LoVo (cell line): ENCODE measurements at regions not wholly inside any gene's neighbourhood (a gene's known extent, or its start where the extent isn't known, plus 50 kb on each side); places are given as distances from the start of the nearest gene placed in this dataset.

Experiments
- DNase-seq: peaks from one replicate; pipeline ENCODE4 v3.0.0-alpha.2; 2016; ENCODE audit warnings: low spot score

DNA sequence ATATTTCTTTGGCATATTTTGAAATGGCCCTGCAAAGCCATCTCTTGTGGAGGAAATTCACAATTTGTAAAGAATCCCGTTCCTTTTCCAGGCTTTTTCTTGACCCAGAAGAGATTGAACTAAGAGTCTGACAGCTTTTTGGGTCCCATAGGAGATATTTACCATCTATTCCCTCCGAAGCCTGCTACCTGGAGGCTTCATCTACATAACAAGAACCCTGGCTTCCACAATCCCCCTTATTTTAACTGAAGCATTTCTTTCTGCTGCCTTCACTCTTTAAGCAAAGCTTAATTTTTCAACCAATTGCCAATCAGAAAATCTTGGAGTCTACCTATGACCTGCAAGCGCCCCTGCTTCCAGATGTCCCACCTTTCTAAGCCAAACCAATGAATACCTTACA, 248.1 kb upstream of the GADL1 start:
- DNase-seq: no peak

DNA sequence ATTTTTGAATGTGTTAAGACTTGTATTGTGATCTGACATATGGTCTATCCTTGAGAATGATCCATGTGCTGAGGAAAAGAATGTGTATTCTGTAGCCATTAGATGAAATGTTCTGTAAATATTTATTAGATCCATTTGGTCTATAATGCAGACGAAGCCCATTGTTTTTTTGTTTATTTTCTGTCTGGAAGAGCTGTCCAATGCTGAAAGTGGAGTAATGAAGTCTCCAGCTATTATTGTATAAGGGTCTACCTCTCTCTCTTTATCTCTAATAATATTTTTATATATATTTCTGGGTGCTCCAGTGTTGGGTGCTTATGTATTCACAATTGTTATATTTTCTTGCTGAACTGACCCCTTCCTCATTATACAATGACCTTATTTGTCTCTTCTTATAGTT, 250.6 kb upstream of the GADL1 start:
- DNase-seq: no peak

DNA sequence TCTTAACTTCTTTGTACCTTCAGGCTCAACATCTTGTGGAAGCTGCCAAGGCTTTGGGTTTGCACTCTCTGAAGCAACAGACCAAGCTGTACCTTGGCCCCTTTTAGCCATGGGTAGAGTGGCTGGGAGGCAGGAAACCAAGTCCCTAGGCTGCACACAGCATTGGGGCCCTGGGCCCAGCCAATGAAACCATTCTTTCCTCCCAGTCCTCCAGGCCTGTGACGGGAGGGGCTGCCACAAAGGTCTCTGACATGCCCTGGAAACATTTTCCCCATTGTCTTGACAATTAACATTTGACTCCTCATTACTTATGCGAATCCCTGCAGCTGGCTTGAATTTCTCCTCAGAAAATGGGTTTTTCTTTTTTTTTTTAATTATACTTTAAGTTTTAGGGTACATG, 253.1 kb upstream of the GADL1 start:
- no peak for DNase-seq

DNA sequence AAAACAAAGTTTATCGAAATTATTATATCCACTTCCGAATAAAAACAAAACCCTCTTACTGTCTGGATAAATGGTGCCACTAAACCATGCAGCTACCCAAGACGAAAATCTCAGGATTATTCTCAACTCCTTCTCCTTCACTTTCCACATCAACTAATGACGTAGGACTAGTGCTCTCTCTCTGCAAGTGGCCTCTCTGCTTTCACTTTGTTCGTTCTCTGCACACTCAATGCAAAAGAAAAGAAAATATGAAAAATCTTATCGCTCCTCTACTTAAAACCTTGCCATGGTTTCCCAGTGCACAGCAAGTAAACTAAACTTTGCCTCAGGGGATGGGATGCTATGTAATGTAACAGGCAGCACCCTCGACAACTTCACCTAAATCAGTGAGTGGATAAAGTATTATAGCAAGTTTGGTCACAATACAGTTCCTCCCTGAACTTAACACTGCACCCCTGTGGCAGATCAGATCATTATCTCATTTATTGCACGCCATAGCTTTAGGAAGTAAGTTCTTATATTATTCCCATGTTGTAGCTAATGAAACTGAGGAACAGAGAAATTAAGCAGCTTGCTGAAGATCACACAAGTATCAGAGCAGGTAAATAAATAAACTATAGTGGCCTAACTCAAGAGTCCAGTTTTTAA, 262.7 kb upstream of the GADL1 start:
- no peak for DNase-seq

DNA sequence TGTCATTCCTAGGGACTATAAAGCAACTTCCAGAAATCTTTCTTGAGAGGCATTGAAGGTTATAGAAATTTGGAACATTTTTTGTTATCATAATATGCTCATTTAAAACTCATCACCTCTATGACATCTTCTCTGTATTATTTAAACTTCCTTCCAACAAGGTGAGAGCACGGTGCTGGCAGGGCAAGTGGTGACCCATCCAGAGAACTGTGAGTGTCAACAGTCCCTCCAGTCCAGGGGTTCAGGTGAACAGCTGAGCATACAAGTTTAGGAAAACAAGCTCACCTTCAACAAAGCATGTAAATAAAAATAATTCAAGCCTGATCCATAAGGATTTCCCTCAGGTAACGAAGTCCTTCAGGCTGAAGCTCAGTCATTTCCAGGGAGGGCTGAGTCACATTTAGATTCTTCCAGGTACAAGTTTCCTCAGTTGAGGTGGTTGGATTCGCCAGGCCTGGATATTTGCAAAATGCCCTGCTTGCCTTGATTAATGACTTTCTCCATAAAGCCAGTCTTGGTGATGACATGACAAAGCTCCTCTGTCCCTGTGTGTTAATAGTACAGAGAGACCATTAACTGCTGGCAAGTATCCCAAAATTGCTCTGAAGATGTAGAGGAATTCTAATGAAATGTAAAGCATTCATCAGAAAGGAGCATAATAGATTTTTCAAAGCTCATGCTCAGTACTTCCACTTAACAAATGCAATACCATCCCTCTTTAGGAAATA, 263.6 kb upstream of the GADL1 start:
- no peak for DNase-seq

DNA sequence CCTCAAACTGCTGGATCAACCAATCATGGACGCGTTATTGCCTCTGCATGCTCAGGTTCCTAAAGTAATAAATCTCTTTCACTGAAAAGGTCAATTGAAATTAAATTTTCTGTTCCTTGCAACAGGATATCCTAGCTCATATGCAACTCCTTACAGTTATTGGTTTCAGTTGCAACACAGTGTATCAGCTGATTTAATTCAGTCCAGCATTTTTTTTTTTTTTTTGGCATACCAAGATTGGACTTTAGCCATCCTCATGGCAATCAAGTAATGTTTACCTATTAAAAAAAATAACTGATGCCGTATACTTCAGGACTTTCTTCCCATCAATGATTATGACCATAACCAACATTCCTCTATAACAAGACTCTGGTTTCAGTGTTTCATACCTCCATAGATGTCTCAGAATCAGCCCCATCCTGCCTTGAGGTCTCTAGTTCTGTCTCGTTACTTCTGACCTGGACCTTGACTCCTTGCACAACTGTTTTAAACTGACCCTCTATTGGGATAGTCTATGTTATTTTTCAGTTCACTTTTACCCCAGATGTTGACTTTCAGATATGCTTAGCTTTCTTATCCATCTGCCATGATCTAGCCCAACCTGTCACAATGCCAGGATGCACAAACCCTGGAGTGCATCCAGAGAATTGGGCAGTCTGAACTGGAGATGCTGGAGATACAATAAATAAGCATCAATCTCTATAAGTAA, 265.0 kb upstream of the GADL1 start:
- no peak for DNase-seq

DNA sequence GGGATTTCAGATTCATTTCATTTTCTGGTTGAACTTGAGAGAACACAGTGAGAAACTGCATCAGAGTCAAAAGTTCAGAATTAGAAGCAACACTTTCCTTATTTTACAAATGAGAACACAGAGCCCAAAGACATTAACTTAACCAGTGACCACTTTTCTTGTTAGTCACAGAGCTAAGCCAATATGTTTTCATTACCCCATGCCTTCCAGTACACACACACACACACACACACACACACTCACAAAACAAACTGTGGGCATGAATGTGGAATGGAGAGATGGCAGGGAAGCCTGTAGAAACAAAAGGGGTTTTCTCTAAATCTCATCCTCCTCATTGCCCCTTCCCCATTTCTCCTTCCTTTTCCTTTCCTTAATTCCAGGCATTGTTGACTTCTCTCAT, 267.4 kb upstream of the GADL1 start:
- no peak for DNase-seq

DNA sequence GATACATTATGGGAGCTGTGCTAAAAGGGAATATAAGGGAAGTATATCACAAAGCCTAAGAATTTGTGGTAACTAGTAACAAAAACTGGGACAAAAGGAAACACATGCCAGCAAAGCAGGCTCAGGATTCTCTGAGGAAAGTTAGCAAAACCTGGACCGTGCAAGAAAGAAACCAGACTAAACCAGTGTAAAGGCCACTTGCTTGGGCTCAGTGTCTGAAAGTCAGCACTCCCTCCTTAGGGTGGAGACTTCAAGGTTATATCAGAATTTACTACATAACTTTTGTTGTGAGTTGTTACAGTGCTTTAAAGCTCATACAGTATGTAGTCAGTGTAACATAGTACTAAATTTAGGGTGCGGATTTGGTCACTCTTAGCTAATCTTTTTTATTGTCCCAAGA, 269.9 kb upstream of the GADL1 start:
- DNase-seq: no peak

DNA sequence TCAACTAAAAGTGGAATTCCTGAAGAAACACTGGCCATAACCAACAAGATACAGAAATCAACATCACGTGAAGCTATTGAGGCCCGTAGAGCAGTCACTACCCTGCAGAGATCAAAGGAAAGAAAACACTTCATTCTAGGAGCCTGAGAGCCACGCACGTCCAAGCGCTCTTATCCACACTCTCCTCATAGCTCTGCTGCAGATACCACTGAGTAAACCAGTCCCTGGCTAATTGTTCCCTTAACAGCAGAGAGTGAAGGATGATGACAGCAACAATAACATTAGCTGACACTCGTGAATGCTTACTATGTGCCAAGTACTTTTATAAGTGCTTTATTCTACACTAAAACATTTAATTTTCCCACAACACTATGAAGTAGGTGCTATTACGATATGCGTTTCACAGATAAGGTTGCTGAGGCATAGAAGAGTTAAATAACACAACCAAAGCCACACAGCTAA, 271.0 kb upstream of the GADL1 start:
- no peak for DNase-seq

DNA sequence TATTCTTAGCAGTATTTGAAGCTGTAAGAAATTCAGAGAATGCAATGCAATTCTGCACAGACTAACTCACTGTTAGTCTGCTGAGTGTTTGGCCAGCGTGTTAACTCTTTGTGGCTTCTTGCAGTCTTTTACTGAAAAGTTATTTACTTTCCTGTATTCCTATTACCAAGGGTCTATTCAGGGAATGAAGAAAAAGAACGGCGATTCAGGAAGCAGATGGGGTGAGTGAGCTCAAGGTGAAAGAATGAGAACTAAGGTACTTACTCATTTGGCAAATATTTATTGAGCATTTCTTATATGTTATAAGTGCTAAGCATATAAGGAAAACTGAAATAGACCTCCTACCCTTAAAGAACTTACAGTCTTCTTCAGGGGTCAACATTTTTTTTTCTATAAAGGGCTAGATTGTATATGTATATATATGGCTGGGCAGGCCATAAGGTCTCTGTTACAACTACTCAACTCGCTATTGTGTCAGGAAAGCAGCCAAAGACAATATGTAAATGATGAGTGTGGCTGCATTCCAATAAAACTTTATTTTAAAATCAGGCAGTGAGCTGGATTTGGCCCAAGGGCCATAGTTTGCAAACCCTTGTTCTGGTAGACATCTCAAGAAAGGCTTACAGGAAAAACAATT, 271.9 kb upstream of the GADL1 start:
- DNase-seq: no peak

DNA sequence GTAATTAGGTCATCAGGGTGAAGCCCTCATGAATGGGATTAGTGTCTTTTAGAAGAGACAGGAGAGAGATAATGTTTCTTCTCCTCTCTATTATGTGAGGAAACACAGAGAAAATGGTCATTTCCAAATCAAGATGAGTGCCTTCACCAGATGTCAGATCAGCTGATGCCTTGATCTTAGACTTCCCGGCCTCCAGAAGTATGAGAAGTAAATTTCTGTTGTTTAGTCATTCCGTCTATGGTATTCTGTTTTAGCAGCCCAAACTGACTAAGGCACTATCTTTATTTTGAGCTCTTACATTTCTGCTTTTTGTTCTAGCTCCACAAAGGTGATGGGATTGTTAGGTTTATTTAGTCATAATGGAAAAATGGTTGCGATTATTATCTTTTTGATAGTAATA, 273.2 kb upstream of the GADL1 start:
- DNase-seq: no peak

DNA sequence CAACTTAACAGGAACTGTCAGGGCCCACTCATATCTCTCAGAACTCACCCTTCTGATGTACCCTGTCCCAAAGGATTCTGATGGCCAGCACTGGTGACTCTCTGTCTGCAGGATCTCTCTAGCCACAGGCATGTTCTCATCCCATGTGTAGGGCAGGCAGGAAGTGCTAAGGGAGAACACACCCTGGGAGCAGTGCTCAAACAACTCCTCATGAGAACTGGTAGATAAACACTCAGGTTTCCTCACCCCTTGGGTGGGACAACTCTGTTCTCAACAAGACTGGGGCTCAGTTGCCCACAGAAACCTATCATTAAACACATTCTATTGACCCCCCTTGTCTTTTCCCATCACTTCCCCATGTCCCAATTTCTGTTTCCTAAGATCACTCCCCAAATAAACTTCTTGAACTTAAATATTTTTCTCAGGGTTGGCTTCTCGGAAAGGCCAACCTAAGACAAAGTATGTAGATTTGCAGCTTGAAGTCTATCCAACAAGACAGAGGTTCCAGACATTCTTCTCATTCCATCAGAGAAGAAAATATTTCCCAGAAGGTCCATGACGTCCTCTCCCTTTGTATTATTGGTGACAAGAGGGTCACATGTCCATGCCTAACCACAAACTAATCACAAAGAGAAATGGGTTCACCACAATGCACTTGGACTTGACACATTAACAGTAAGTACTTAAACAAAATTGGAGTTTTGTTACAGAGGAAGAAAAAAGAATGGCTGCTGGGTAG, 276.6 kb upstream of the GADL1 start:
- peak; percentile 22 for DNase-seq

DNA sequence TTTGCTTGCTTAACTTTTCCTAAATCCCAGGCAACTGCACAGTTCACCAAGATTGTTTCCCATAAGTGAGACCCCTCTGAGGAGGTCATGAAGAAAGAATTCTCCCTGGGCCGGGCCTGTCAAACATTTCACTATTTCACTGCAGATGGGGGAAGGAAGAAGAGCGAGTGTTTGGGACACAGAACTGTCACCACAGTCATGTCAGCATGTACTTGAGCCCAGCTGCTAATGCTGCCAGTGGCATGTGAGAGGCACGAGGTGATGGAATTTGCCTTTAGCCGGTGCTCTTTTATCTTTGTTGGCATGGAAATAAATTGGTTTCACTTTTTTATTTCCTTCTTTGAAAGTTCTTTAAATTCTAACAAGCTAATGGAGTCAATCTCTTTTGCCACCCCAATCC, 277.9 kb upstream of the GADL1 start:
- DNase-seq: no peak

DNA sequence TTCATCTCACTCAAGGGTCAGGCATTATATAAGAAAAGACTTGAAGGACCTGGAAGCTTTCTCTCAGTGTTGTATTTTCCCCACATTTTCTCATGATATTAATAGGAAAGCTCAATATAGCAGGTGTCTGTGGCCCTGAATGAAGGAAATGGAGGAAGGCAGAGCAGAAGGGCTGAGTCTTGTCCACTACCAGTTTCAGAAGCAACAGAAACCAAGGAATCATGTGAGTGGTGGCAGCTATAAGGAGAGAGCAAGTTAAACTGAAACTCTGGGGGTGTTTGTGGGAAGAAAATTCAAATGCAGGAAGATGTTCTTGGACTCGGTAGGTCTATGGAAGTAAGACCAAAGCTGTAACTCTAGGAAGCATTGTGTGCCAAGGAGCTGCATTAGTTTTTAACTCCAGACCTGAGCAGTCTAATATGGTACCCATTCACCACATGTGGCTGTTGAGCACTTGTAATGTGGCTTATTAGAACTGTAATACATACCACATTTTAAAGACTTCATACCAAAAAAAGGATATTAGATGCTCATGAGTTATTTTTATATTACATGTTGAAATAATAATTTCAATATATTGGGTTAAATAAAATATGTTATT, 278.8 kb upstream of the GADL1 start:
- no peak for DNase-seq

DNA sequence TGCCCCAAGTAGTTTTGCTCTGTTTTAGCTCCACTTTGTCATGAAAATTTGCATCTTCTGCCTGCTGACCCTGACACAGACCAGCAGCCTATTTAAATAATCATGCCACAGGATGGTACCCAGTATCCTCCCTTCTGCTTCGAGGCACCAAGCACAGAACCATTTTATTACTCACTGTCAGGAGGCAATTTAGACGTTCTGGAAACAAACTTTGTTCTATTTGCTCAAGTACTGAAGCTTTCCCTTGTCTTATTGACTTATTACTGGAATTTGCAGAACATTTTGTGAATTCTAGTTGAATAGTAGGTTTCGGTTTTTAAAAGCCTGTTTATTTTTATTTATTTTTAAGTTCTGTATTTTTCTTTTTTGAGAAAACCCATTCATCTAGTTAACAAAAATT, 279.6 kb upstream of the GADL1 start:
- DNase-seq: no peak

DNA sequence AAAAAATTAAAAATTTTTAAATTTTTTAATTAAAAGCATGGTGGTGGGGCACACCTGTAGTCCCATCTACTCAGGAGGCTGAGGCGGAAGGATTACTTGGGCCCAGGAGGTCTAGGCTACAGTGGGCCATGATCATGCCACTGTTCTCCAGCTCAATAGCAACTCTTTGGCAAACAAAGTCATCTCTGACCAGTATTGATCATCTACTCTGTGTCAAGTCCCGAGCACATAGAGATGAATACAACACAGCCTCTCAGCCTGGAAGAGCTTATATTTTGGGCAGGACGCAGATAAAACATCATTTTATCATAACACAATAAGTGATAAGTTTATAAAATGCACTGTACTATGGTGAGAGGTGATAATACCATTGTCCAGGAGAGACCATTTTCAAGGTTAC, 281.6 kb upstream of the GADL1 start:
- DNase-seq: no peak

DNA sequence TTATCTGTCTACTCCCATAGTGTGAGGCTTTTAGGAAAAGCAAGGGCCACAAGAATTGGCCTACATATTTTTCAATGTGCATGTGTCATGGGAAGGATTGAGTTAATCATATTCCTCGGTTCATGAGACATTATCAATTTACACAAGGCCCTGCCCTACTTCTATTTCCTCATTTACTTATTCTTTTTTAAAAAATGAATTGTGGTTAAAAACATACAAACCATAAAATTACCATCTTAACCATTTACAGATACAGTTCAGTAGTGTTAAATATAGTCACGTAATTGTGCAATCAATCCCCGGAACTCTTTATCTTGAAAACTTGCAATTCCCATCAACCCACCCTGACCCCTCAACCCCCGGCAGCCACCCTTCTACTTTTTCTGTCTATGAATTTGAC, 284.0 kb upstream of the GADL1 start:
- no peak for DNase-seq

DNA sequence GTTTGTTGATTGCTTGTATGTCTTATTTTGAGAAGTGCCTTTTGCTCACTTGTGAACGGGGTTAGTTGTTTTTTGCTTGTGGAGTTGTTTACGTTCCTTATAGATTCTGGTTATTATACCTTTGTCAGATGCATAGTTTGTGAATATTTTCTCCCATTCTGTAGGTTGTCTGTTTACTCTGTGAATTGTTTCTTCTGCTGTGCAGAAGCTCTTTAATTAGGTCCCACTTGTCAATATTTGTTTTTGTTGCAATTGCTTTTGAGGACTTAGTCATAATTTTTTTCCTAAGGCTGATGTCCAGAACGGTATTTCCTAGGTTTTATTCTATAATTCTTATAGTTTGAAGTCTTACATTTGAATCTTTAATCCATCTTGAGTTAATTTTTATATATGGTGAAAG, 285.3 kb upstream of the GADL1 start:
- DNase-seq: no peak

DNA sequence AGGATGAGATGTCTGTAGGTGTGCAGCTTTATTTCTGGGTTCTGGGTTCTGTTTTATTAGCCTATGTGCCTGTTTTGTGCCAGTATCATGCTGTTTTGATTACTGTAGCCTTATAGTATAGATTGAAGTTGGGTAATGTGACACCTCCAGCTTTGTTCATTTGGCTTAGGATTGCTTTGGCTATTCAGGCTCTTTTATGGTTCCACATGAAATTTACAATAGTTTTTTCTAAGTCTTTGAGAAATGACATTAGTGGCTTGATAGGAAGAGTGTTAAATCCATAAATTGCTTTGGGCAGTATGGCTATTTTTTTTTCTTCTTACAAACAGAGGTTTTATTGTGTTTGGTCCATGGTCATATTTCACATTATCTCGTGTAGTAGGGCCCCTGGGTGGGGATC, 285.8 kb upstream of the GADL1 start:
- no peak for DNase-seq

DNA sequence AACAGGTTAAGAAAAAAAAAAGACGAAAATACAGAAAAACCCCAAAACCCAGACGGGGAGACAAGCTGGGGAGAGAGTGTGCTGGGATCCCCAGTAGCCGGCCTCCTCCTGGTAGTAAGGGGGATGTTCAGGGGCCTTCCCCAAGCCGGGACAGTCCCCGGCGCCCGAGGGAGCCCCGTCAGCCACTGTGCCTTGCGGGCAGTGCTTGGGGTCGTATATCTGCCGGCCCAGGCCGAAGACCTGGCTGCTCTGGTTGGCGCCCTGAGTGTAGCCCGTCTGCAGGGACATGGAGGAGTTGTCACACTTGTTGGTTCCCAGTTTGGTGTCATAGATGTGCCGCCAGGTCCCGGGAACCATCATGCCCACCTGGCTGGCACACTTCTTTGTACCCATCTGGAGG, 287.2 kb upstream of the GADL1 start:
- no peak for DNase-seq

DNA sequence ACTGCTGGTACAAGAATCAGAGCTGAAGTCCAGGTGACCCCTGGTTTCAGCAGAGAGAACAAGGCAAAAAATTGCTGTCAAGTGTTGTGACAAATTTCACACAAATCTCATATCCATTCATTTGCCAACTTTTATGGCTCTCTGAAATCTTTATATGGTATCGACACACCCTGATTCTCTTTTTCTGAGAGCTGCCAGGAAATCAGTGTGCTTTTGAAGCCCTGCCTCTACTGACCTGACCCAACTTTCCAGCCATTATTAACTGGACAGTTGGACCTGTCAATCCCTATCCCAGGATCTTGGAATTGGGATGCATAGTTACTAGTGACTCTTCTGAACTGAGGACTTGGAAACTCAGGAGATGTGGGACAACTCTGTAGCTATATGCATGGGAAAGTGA, 288.2 kb upstream of the GADL1 start:
- no peak for DNase-seq
